SK-N-SH (cell line): ENCODE measurements at regions not wholly inside any gene's neighbourhood (a gene's known extent, or its start where the extent isn't known, plus 50 kb on each side); places are given as distances from the start of the nearest gene placed in this dataset.

Source experiments
- CTCF ChIA-PET: fragments of 300-600, 350-600 bp; formaldehyde crosslinking; extraction: SDS; loops from one replicate; lab custom pipeline; 2021; lab: Yijun Ruan, JAX
- POLR2A ChIA-PET: fragments of 350-600 bp; sonication (Branson Sonifier 250); formaldehyde crosslinking; extraction: SDS; loops from one replicate; lab custom pipeline; 2020; ENCODE audit warnings: antibody characterized with exemption, inconsistent platforms; lab: Yijun Ruan, JAX
- DNase-seq: peaks from one replicate; pipeline ENCODE4 v3.0.0; 2012
- H2AFZ ChIP-seq: fragments of 200-600 bp; sonication (generic); 2 replicates; pipeline ENCODE4 v1.8.1; 2016; ENCODE audit warnings: antibody characterized with exemption, mild to moderate bottlenecking, low read depth
- H3F3A ChIP-seq: fragments of 200-600 bp; sonication (generic); replicated peaks from 2 replicates; pipeline ENCODE3; 2016; ENCODE audit warnings: antibody characterized with exemption, mild to moderate bottlenecking; ENCODE audit not compliant: insufficient read depth
- H3K27ac ChIP-seq, 2 experiments: fragments of 200-500 bp in 1 of 2; fragments of 200-600 bp in 1 of 2; sonication (Bioruptor generic) in 1 of 2; sonication (generic), shearing (Covaris generic) in 1 of 2; 2 replicates each; pipeline versions ENCODE4 v1.5.1 to v1.6.1; 2014 to 2016; ENCODE audit warnings: low read depth in 2 of 2, inconsistent platforms in 1 of 2, low read length in 1 of 2, mild to moderate bottlenecking in 1 of 2, mixed read lengths in 1 of 2
- H3K27me3 ChIP-seq: fragments of 200-600 bp; sonication (generic), shearing (Covaris generic); 2 replicates; pipeline ENCODE4 v1.6.1; 2016; ENCODE audit warnings: mixed run types; ENCODE audit not compliant: insufficient read depth
- H3K36me3 ChIP-seq, 2 experiments: fragments of 200-500 bp in 1 of 2; fragments of 200-600 bp in 1 of 2; sonication (Bioruptor generic) in 1 of 2; sonication (generic) in 1 of 2; replicated peaks in 1 of 2; 2 replicates each; pipeline versions ENCODE3 to v1.5.1; 2014 to 2016; ENCODE audit warnings: low read length in 1 of 2, mild to moderate bottlenecking in 1 of 2; ENCODE audit not compliant: insufficient read depth in 2 of 2, control insufficient read depth in 1 of 2
- H3K4me1 ChIP-seq, 2 experiments: fragments of 200-500 bp in 1 of 2; fragments of 200-600 bp in 1 of 2; sonication (Bioruptor generic) in 1 of 2; sonication (generic), shearing (Covaris generic) in 1 of 2; 2 replicates each; pipeline versions ENCODE4 v1.5.1 to v1.6.1; 2014 to 2016; ENCODE audit warnings: low read depth in 1 of 2, low read length in 1 of 2, mixed run types in 1 of 2; ENCODE audit not compliant: insufficient read depth in 2 of 2, control insufficient read depth in 1 of 2
- H3K4me2 ChIP-seq: fragments of 200-600 bp; sonication (generic), shearing (Covaris generic); 2 replicates; pipeline ENCODE4 v1.6.1; 2017; ENCODE audit warnings: mixed run types
- H3K4me3 ChIP-seq, 2 experiments: fragments of 200-500 bp in 1 of 2; fragments of 200-600 bp in 1 of 2; sonication (Bioruptor generic) in 1 of 2; sonication (generic), shearing (Covaris generic) in 1 of 2; 2 replicates each; pipeline versions ENCODE4 v1.5.1 to v1.8.1; 2014 to 2016; ENCODE audit warnings: low read depth in 2 of 2, inconsistent platforms in 1 of 2, low read length in 1 of 2, mild to moderate bottlenecking in 1 of 2, mixed read lengths in 1 of 2, moderate library complexity in 1 of 2
- H3K79me2 ChIP-seq: fragments of 200-600 bp; sonication (generic); 2 replicates; pipeline ENCODE4 v1.8.1; 2017; ENCODE audit warnings: mild to moderate bottlenecking; ENCODE audit not compliant: insufficient read depth
- H3K9ac ChIP-seq: fragments of 200-600 bp; sonication (generic); 2 replicates; pipeline ENCODE4 v1.6.1; 2017; ENCODE audit warnings: mixed run types
- H3K9me2 ChIP-seq: fragments of 200-600 bp; sonication (generic); 2 replicates; pipeline ENCODE4 v1.6.1; 2017; ENCODE audit warnings: mixed run types
- H3K9me3 ChIP-seq: fragments of 200-600 bp; sonication (generic); 2 replicates; pipeline ENCODE4 v1.6.1; 2017; ENCODE audit warnings: mixed run types, mild to moderate bottlenecking, moderate library complexity
- H4K20me1 ChIP-seq: fragments of 200-600 bp; sonication (generic); 2 replicates; pipeline ENCODE4 v1.6.1; 2017; ENCODE audit warnings: mild to moderate bottlenecking, mixed run types; ENCODE audit not compliant: insufficient read depth
- CHD2 ChIP-seq: fragments of 150-350 bp; IDR thresholded peaks from 2 replicates; pipeline ENCODE4 v1.6.1; 2018; ENCODE audit warnings: low read length; ENCODE audit not compliant: partially characterized antibody
- RAD21 ChIP-seq: IDR thresholded peaks from 2 replicates; pipeline ENCODE4 v1.6.1; 2012; ENCODE audit warnings: mild to moderate bottlenecking, low read length
- RFX5 ChIP-seq: IDR thresholded peaks from 2 replicates; pipeline ENCODE4 v1.6.1; 2012; ENCODE audit warnings: mild to moderate bottlenecking, improper control_type of control experiment, low read length
- RXRA ChIP-seq: IDR thresholded peaks from 2 replicates; pipeline ENCODE4 v1.4.0; 2012; ENCODE audit warnings: low read depth, mild to moderate bottlenecking, borderline replicate concordance
- YY1 ChIP-seq: IDR thresholded peaks from 2 replicates; pipeline ENCODE4 v1.4.0; 2012; ENCODE audit warnings: low read depth, mild to moderate bottlenecking
- WGBS: methylation state at CpG from one replicate; pipeline ENCODE4 v1.1.6; 2017; ENCODE audit warnings: low lambda C conversion rate; 5-methylcytosine and 5-hydroxymethylcytosine counted together
- TF ChIP-seq, protein P1 (sequence below): IDR thresholded peaks from 2 replicates; pipeline ENCODE4 v1.4.0; 2012; ENCODE audit warnings: low read depth, borderline replicate concordance
- TF ChIP-seq, protein P2 (sequence below): IDR thresholded peaks from 2 replicates; pipeline ENCODE4 v1.6.1; 2012; ENCODE audit warnings: mild to moderate bottlenecking, low read depth, low read length, moderate library complexity

DNA sequence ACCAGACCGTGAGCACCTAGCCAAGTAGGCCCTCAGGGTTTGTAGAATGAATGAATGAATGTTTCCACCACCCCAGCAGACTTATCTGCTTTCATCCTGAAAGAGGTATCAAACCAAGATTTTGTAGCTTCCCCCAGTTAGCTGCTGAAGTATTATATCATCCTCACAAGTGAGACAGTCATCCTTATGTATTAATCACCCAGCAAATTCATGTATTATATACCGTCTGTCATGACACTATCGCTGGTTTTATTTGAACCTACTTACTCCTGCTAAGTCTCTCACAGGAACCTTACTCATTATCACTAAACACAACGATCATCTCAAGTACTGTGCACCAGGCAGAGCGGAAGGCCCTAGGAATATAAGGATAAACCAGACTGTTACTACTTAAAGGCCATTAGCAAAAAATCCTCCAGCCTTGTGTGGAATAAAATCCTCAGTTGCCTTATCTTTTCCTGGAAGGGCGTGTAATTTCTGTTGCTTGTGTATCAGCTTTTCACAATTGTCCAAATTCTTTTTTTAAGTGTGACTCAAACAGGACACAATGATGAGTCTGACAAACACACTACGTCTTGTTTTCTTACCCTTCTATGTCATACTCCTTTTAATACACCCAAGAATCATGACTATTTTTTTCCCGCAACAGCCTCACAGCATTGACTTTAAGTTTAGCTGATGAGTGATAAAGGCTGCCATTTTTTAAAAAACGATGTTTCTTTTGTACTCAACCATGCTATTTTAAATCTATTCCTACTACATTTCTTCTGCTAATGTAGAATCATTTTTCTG is 176.1 kb upstream of the KLF14 start:
- peaks cover 31% of the 10 kb centered on the region for H4K20me1 ChIP-seq
- POLR2A ChIA-PET = no interaction called here

More for the DNA sequence above, 176.1 kb upstream of the KLF14 start:
- no peaks in the 10 kb centered on the region for H3K9me2 ChIP-seq
- H3K4me3 ChIP-seq = peak overlapping the region; percentile 62 to 68; a peak in 3 of 4 replicates
- H3K9ac ChIP-seq = peak overlapping the region; percentile 98
- TF ChIP-seq YY1 (no peak), CHD2 (no peak), RAD21 (no peak), RFX5 (no peak), RXRA (no peak)
- TF ChIP-seq, protein P1, sequence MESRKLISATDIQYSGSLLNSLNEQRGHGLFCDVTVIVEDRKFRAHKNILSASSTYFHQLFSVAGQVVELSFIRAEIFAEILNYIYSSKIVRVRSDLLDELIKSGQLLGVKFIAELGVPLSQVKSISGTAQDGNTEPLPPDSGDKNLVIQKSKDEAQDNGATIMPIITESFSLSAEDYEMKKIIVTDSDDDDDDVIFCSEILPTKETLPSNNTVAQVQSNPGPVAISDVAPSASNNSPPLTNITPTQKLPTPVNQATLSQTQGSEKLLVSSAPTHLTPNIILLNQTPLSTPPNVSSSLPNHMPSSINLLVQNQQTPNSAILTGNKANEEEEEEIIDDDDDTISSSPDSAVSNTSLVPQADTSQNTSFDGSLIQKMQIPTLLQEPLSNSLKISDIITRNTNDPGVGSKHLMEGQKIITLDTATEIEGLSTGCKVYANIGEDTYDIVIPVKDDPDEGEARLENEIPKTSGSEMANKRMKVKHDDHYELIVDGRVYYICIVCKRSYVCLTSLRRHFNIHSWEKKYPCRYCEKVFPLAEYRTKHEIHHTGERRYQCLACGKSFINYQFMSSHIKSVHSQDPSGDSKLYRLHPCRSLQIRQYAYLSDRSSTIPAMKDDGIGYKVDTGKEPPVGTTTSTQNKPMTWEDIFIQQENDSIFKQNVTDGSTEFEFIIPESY = no peak
- TF ChIP-seq, protein P2, sequence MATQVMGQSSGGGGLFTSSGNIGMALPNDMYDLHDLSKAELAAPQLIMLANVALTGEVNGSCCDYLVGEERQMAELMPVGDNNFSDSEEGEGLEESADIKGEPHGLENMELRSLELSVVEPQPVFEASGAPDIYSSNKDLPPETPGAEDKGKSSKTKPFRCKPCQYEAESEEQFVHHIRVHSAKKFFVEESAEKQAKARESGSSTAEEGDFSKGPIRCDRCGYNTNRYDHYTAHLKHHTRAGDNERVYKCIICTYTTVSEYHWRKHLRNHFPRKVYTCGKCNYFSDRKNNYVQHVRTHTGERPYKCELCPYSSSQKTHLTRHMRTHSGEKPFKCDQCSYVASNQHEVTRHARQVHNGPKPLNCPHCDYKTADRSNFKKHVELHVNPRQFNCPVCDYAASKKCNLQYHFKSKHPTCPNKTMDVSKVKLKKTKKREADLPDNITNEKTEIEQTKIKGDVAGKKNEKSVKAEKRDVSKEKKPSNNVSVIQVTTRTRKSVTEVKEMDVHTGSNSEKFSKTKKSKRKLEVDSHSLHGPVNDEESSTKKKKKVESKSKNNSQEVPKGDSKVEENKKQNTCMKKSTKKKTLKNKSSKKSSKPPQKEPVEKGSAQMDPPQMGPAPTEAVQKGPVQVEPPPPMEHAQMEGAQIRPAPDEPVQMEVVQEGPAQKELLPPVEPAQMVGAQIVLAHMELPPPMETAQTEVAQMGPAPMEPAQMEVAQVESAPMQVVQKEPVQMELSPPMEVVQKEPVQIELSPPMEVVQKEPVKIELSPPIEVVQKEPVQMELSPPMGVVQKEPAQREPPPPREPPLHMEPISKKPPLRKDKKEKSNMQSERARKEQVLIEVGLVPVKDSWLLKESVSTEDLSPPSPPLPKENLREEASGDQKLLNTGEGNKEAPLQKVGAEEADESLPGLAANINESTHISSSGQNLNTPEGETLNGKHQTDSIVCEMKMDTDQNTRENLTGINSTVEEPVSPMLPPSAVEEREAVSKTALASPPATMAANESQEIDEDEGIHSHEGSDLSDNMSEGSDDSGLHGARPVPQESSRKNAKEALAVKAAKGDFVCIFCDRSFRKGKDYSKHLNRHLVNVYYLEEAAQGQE = no peak
- H3K27me3 ChIP-seq = no peaks in the 10 kb centered on the region
- H2AFZ ChIP-seq = no peak overlapping the region
- DNase-seq = no peak
- peaks cover 6 to 29% of the 10 kb centered on the region in 2 experiments for H3K4me1 ChIP-seq
- H3K27ac ChIP-seq = peak overlapping the region; percentile 94 to 100; a peak in 3 of 4 replicates
- peaks cover 91% of the 10 kb centered on the region for H3K79me2 ChIP-seq
- no peaks in the 10 kb centered on the region for H3K9me3 ChIP-seq
- peak overlapping the region; percentile 89 for H3K4me2 ChIP-seq
- peaks cover 93% of the 10 kb centered on the region for H3F3A ChIP-seq
- H3K36me3 ChIP-seq = peaks cover 4 to 45% of the 10 kb centered on the region in 2 experiments
- 17% methylated on average over 9 of the region's 9 CpGs for WGBS
- CTCF ChIA-PET = interaction anchor here (1.0 to 1.7 kb wide), 5 partner anchors 35 to 158 kb away, joined by 3 to 6 read pairs (median 4); no protein-coding TSS in a partner anchor
